Dedifferentiated amniotic fluid mesenchymal stem cell (primary cell): ENCODE measurements at regions not wholly inside any gene's neighbourhood (a gene's known extent, or its start where the extent isn't known, plus 50 kb on each side); places are given as distances from the start of the nearest gene placed in this dataset.

Experiments
- DNase-seq: peaks from one replicate; pipeline ENCODE4 v3.0.0-alpha.2; 2016; ENCODE audit errors: extremely low spot score

GRCh38 chr18:77984833-77985232, 735.2 kb downstream of the GALR1 start:
- no peak for DNase-seq

GRCh38 chr18:77985526-77986281, 736.1 kb downstream of the GALR1 start:
- no peak for DNase-seq

GRCh38 chr18:77990131-77990530, 740.5 kb downstream of the GALR1 start:
- no peak for DNase-seq

GRCh38 chr18:77990901-77991300, 741.3 kb downstream of the GALR1 start:
- no peak for DNase-seq

GRCh38 chr18:77992057-77992456, 742.4 kb downstream of the GALR1 start:
- DNase-seq: no peak

- DNase-seq: no peak
Measured at GRCh38 chr18:77993188-77993981, 743.7 kb downstream of the GALR1 start.

- no peak for DNase-seq
Measured at GRCh38 chr18:77995593-77995992, 745.9 kb downstream of the GALR1 start.

GRCh38 chr18:77996737-77997136, 747.1 kb downstream of the GALR1 start:
- DNase-seq: no peak

GRCh38 chr18:78001811-78002210, 752.2 kb downstream of the GALR1 start:
- no peak for DNase-seq

- DNase-seq: no peak
Measured at GRCh38 chr18:78006006-78006773, 756.5 kb downstream of the GALR1 start.

GRCh38 chr18:78006774-78007260, 757.2 kb downstream of the GALR1 start:
- no peak for DNase-seq

GRCh38 chr18:78010363-78010762, 760.7 kb downstream of the GALR1 start:
- DNase-seq: no peak

- no peak for DNase-seq
Measured at GRCh38 chr18:78017869-78018268, 768.2 kb downstream of the GALR1 start.

- DNase-seq: no peak
Measured at GRCh38 chr18:78021196-78021595, 771.5 kb downstream of the GALR1 start.

GRCh38 chr18:78031589-78031988, 781.9 kb downstream of the GALR1 start:
- DNase-seq: no peak

- DNase-seq: no peak
Measured at GRCh38 chr18:78031991-78032390, 782.3 kb downstream of the GALR1 start.

GRCh38 chr18:78032574-78032973, 782.9 kb downstream of the GALR1 start:
- no peak for DNase-seq

GRCh38 chr18:78034755-78035154, 785.1 kb downstream of the GALR1 start:
- no peak for DNase-seq

- DNase-seq: no peak
Measured at GRCh38 chr18:78041218-78041617, 791.6 kb downstream of the GALR1 start.

- no peak for DNase-seq
Measured at GRCh38 chr18:78046631-78047030, 797.0 kb downstream of the GALR1 start.

GRCh38 chr18:78049281-78049680, 799.6 kb downstream of the GALR1 start:
- no peak for DNase-seq

- DNase-seq: no peak
Measured at GRCh38 chr18:78054801-78055200, 805.2 kb downstream of the GALR1 start.
